Endothelial cell (in vitro differentiated cells): ENCODE measurements at regions not wholly inside any gene's neighbourhood (a gene's known extent, or its start where the extent isn't known, plus 50 kb on each side); places are given as distances from the start of the nearest gene placed in this dataset.

Experiments
- DNase-seq: peaks from one replicate; pipeline ENCODE4 v3.0.0; 2021; ENCODE audit warnings: low spot score
- H3K27ac Mint-ChIP-seq: one replicate; pipeline ENCODE4 v1.8.0; 2021; ENCODE audit warnings: mixed read lengths, inconsistent platforms; ENCODE audit not compliant: unreplicated experiment
- H3K27me3 Mint-ChIP-seq: one replicate; pipeline ENCODE4 v1.8.0; 2021; ENCODE audit warnings: mild to moderate bottlenecking, moderate library complexity, mixed read lengths, inconsistent platforms; ENCODE audit not compliant: unreplicated experiment
- H3K36me3 Mint-ChIP-seq: one replicate; pipeline ENCODE4 v1.8.0; 2021; ENCODE audit warnings: mild to moderate bottlenecking, low read depth, mixed read lengths, inconsistent platforms; ENCODE audit not compliant: unreplicated experiment
- H3K4me1 Mint-ChIP-seq: one replicate; pipeline ENCODE4 v1.8.0; 2021; ENCODE audit warnings: mild to moderate bottlenecking, mixed read lengths, inconsistent platforms; ENCODE audit not compliant: unreplicated experiment
- H3K4me3 Mint-ChIP-seq: one replicate; pipeline ENCODE4 v1.8.0; 2021; ENCODE audit warnings: mild to moderate bottlenecking, mixed read lengths, inconsistent platforms; ENCODE audit not compliant: unreplicated experiment
- H3K9me3 Mint-ChIP-seq: one replicate; pipeline ENCODE4 v1.8.0; 2021; ENCODE audit warnings: mixed read lengths, inconsistent platforms; ENCODE audit not compliant: unreplicated experiment
- TF ChIP-seq, protein P1 (sequence below): fragments of 200-600 bp; sonication (generic); IDR thresholded peaks from one replicate; pipeline ENCODE4 v1.5.0; 2021; ENCODE audit warnings: antibody characterized with exemption; ENCODE audit not compliant: unreplicated experiment

DNA sequence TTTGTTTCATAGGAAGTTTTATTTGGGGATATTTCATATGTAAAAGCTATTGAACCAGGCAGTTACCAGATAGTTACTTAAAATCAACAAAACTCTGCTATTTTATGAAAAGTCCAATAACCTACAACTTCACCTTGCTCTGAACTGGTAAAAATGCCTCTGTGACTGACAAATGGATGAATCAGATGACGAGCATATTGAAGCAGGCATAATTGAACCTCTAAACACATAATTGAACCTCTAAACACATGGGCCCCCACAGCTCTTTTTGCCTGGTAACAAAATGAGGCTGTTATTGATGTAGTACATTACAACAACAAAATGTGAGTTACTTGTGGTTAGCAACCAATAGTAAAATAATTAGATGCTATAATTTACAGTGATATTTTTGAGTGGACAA lies 99.7 kb downstream of the MBL2 start:
- Mint-ChIP-seq H3K4me3 (no peak overlapping the region), H3K4me1 (no peaks in the 10 kb centered on the region), H3K9me3 (no peaks in the 10 kb centered on the region), H3K27ac (no peak overlapping the region), H3K36me3 (no peaks in the 10 kb centered on the region), H3K27me3 (no peaks in the 10 kb centered on the region)
- DNase-seq: no peak
- TF ChIP-seq, protein P1, sequence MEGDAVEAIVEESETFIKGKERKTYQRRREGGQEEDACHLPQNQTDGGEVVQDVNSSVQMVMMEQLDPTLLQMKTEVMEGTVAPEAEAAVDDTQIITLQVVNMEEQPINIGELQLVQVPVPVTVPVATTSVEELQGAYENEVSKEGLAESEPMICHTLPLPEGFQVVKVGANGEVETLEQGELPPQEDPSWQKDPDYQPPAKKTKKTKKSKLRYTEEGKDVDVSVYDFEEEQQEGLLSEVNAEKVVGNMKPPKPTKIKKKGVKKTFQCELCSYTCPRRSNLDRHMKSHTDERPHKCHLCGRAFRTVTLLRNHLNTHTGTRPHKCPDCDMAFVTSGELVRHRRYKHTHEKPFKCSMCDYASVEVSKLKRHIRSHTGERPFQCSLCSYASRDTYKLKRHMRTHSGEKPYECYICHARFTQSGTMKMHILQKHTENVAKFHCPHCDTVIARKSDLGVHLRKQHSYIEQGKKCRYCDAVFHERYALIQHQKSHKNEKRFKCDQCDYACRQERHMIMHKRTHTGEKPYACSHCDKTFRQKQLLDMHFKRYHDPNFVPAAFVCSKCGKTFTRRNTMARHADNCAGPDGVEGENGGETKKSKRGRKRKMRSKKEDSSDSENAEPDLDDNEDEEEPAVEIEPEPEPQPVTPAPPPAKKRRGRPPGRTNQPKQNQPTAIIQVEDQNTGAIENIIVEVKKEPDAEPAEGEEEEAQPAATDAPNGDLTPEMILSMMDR: no peak

GRCh38 chr10:52673468-52673867 lies 99.1 kb downstream of the MBL2 start:
- TF ChIP-seq, protein P1: no peak
- Mint-ChIP-seq H3K4me3 (no peak overlapping the region), H3K9me3 (no peaks in the 10 kb centered on the region), H3K27me3 (no peaks in the 10 kb centered on the region), H3K36me3 (no peaks in the 10 kb centered on the region), H3K4me1 (no peaks in the 10 kb centered on the region), H3K27ac (no peak overlapping the region)
- DNase-seq: no peak

DNA sequence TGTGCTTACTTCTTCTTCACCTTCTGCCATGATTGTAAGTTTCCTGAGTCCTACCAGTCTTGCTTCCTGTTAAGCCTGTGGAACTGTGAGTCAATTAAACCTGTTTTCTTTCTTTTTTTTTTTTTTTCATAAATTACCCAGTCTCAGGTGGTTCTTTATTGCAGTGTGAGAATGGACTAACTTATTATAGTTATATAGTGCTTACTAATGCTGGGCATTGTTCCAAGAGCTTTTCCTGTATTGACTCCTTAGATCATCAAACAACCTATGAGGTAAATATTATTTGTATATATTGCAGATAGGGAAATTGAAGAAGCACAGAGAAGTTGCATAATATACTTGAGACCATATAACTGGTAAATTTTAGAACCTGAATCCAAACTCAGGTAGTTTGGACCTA lies 98.1 kb downstream of the MBL2 start:
- H3K9me3 Mint-ChIP-seq: no peaks in the 10 kb centered on the region
- no peak overlapping the region for H3K4me3 Mint-ChIP-seq
- H3K4me1 Mint-ChIP-seq: no peaks in the 10 kb centered on the region
- H3K27me3 Mint-ChIP-seq: no peaks in the 10 kb centered on the region
- DNase-seq: no peak
- TF ChIP-seq, protein P1: no peak
- H3K27ac Mint-ChIP-seq: no peak overlapping the region
- H3K36me3 Mint-ChIP-seq: no peaks in the 10 kb centered on the region

GRCh38 chr10:52677086-52677485 lies 95.5 kb downstream of the MBL2 start:
- H3K4me1 Mint-ChIP-seq: no peaks in the 10 kb centered on the region
- no peak overlapping the region for H3K27ac Mint-ChIP-seq
- no peak for DNase-seq
- H3K4me3 Mint-ChIP-seq: no peak overlapping the region
- no peaks in the 10 kb centered on the region for H3K9me3 Mint-ChIP-seq
- TF ChIP-seq, protein P1: no peak
- H3K36me3 Mint-ChIP-seq: no peaks in the 10 kb centered on the region
- no peaks in the 10 kb centered on the region for H3K27me3 Mint-ChIP-seq

- no peak overlapping the region for H3K4me3 Mint-ChIP-seq
- TF ChIP-seq, protein P1: no peak
- H3K36me3 Mint-ChIP-seq: no peaks in the 10 kb centered on the region
- H3K9me3 Mint-ChIP-seq: no peaks in the 10 kb centered on the region
- no peaks in the 10 kb centered on the region for H3K27me3 Mint-ChIP-seq
- DNase-seq: no peak
- H3K4me1 Mint-ChIP-seq: no peaks in the 10 kb centered on the region
- H3K27ac Mint-ChIP-seq: no peak overlapping the region
These were observed 94.0 kb downstream of the MBL2 start for GRCh38 chr10:52678611-52679010.
